CD8-positive, alpha-beta memory T cell (primary cell): ENCODE measurements at regions not wholly inside any gene's neighbourhood (a gene's known extent, or its start where the extent isn't known, plus 50 kb on each side); places are given as distances from the start of the nearest gene placed in this dataset.

ENCODE experiments used
- CTCF ChIA-PET: fragments of 350-600 bp; sonication (Branson Sonifier 250); formaldehyde crosslinking; loops from one replicate; lab custom pipeline; 2021; ENCODE audit warnings: antibody characterized with exemption; lab: Charles Lee
- POLR2A ChIA-PET: fragments of 350-600 bp; sonication (Branson Sonifier 250); formaldehyde crosslinking; loops from one replicate; lab custom pipeline; 2021; ENCODE audit warnings: antibody characterized with exemption; lab: Charles Lee
- DNase-seq, 5 donors: peaks; one replicate each; pipeline versions ENCODE4 v3.0.0 to v3.0.0-alpha.2; 2020 to 2022; ENCODE audit warnings: mixed read lengths in 1 of 5
- H3K27ac ChIP-seq: one replicate; pipeline ENCODE4 v1.7.0; 2013; ENCODE audit warnings: low read depth, mild to moderate bottlenecking, low read length, moderate library complexity
- H3K27me3 ChIP-seq: 2 replicates; pipeline ENCODE4 v1.7.0; 2013; ENCODE audit warnings: low read length, mild to moderate bottlenecking; ENCODE audit not compliant: insufficient read depth, poor library complexity, severe bottlenecking
- H3K36me3 ChIP-seq: 2 replicates; pipeline ENCODE4 v1.7.0; 2013; ENCODE audit warnings: mild to moderate bottlenecking, low read length, moderate library complexity; ENCODE audit not compliant: insufficient read depth
- H3K4me1 ChIP-seq: 2 replicates; pipeline ENCODE4 v1.7.0; 2013; ENCODE audit warnings: mild to moderate bottlenecking, low read length, moderate library complexity; ENCODE audit not compliant: insufficient read depth
- H3K4me3 ChIP-seq: 2 replicates; pipeline ENCODE4 v1.7.0; 2013; ENCODE audit warnings: mild to moderate bottlenecking, low read length
- H3K9me3 ChIP-seq: 2 replicates; pipeline ENCODE4 v1.7.0; 2013; ENCODE audit warnings: mild to moderate bottlenecking, low read length
- H3K27ac Mint-ChIP-seq, 8 donors: one replicate each; pipeline ENCODE4 v1.8.0; 2020 to 2021; ENCODE audit warnings: mixed read lengths in 8 of 8, mild to moderate bottlenecking in 6 of 8, inconsistent platforms in 3 of 8, moderate library complexity in 3 of 8
- H3K27me3 Mint-ChIP-seq, 2 donors: one replicate each; pipeline ENCODE4 v1.8.0; 2020 to 2021; ENCODE audit warnings: mixed read lengths in 2 of 2, mild to moderate bottlenecking in 1 of 2, moderate library complexity in 1 of 2
- H3K36me3 Mint-ChIP-seq, 3 donors: one replicate each; pipeline ENCODE4 v1.8.0; 2020 to 2021; ENCODE audit warnings: mixed read lengths in 3 of 3, inconsistent platforms in 1 of 3, mild to moderate bottlenecking in 1 of 3
- H3K4me1 Mint-ChIP-seq, 3 donors: one replicate each; pipeline ENCODE4 v1.8.0; 2020 to 2021; ENCODE audit warnings: mixed read lengths in 3 of 3, inconsistent platforms in 1 of 3, mild to moderate bottlenecking in 1 of 3
- H3K4me3 Mint-ChIP-seq, 7 donors: one replicate each; pipeline ENCODE4 v1.8.0; 2020 to 2021; ENCODE audit warnings: mixed read lengths in 7 of 7, mild to moderate bottlenecking in 6 of 7, moderate library complexity in 4 of 7, inconsistent platforms in 2 of 7
- H3K9me3 Mint-ChIP-seq, 5 donors: one replicate each; pipeline ENCODE4 v1.8.0; 2020 to 2022; ENCODE audit warnings: mixed read lengths in 5 of 5, mild to moderate bottlenecking in 3 of 5, moderate library complexity in 2 of 5, inconsistent platforms in 1 of 5

DNA sequence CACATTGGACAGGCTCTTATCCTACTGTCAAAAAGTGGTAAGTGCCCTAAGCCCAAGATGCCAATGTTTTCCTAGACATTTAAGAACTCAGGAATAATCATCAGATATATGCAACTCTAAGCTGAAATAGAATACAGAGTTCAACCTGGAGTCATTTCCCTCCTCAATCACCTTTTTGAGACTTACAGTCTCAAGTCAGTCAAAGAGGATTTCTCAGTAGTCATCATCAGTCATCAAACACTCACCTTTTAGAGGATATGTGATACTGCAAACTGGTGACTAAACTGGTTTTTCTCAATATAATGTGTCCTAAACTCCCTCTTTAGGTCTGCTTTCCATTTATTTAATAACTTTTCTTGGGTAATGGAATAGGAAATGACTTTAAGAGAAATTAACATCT lies 145.3 kb upstream of the ADAMTS5 start:
- DNase-seq, result no peak
- Histone ChIP-seq H3K4me1 (no peaks in the 10 kb centered on the region), H3K27me3 (no peaks in the 10 kb centered on the region), H3K9me3 (no peaks in the 10 kb centered on the region), H3K27ac (no peak overlapping the region), H3K4me3 (no peak overlapping the region), H3K36me3 (no peaks in the 10 kb centered on the region)
- H3K27me3 Mint-ChIP-seq, result no peaks in the 10 kb centered on the region
- H3K27ac Mint-ChIP-seq, result no peak overlapping the region
- ChIA-PET POLR2A (no interaction called here), CTCF (no interaction called here)
- H3K4me1 Mint-ChIP-seq, result no peaks in the 10 kb centered on the region
- no peak overlapping the region for H3K4me3 Mint-ChIP-seq
- H3K9me3 Mint-ChIP-seq, result peaks cover 0 to 9% (median 4%) of the 10 kb centered on the region in 5 donors
- no peaks in the 10 kb centered on the region for H3K36me3 Mint-ChIP-seq

DNA sequence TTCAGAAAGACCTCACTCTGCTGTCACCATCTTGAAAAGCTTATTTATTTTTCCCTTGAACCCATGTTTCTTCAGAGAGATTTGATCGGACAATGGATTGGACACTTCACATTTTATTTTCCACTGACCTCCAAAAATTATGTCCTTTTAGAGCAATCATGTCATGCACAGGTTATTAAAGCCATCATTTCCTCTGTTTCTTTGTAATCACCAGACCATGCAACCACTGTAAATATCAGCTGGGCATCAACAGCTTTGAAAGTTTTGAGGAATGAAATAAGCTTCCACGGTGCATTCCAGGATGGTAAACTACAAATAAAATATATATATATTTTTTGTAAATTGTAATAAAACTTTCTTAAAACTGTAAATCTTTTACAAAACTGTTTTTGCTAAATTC lies 144.1 kb upstream of the ADAMTS5 start:
- Histone ChIP-seq H3K27me3 (no peaks in the 10 kb centered on the region), H3K27ac (no peak overlapping the region), H3K4me3 (no peak overlapping the region), H3K4me1 (no peaks in the 10 kb centered on the region), H3K36me3 (no peaks in the 10 kb centered on the region), H3K9me3 (no peaks in the 10 kb centered on the region)
- Mint-ChIP-seq H3K27me3 (no peaks in the 10 kb centered on the region), H3K9me3 (peaks cover 0 to 9% (median 2%) of the 10 kb centered on the region in 5 donors), H3K4me3 (no peak overlapping the region), H3K36me3 (no peaks in the 10 kb centered on the region), H3K27ac (no peak overlapping the region), H3K4me1 (no peaks in the 10 kb centered on the region)
- POLR2A ChIA-PET, result no interaction called here
- DNase-seq, result no peak
- CTCF ChIA-PET, result no interaction called here

DNA sequence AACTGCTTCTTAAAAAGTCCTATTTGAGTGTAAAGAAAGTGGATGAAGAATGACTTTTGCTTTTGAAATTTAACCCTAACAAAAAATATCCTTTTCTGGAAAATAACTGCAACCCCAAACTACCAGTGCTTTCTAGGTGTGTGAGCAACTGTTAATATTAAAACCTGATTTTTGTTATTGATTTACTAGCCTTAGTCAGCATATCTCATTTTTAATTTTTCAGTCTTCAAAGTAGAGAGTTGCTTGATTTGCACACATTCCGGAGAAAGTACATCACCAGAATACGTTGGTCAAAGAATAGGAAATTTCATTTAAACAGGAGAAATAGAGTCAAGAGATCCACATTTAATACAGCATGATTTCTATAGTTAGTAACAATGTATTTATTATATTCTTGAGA lies 141.8 kb upstream of the ADAMTS5 start:
- no peaks in the 10 kb centered on the region for H3K36me3 Mint-ChIP-seq
- no peaks in the 10 kb centered on the region for H3K4me1 Mint-ChIP-seq
- H3K9me3 ChIP-seq, result no peaks in the 10 kb centered on the region
- H3K4me1 ChIP-seq, result no peaks in the 10 kb centered on the region
- no peak overlapping the region for H3K4me3 ChIP-seq
- no peaks in the 10 kb centered on the region for H3K36me3 ChIP-seq
- H3K4me3 Mint-ChIP-seq, result no peak overlapping the region
- DNase-seq, result no peak
- no peaks in the 10 kb centered on the region for H3K27me3 Mint-ChIP-seq
- H3K9me3 Mint-ChIP-seq, result peaks cover 0 to 9% (median 0%) of the 10 kb centered on the region in 5 donors
- POLR2A ChIA-PET, result no interaction called here
- H3K27ac Mint-ChIP-seq, result no peak overlapping the region
- CTCF ChIA-PET, result no interaction called here
- no peak overlapping the region for H3K27ac ChIP-seq
- no peaks in the 10 kb centered on the region for H3K27me3 ChIP-seq

DNA sequence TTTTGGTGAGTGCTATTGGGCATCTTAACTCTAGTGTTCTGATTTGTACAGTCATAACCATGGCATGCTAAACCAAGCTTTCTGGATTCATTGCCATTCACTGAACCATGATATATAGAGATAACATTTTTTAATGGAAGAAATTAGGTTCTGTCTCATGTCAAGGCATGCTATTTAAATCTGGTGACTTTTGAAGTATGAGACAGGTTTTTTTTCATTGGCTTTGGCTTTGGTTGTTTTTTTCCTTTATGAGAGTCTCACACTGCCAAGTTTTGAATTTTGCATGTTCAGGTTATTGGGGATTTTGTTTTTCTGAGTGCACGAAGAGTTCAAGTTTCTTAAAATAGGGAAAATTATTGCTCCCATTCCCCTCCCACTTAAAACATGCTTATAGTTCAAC lies 141.3 kb upstream of the ADAMTS5 start:
- ChIA-PET CTCF (no interaction called here), POLR2A (no interaction called here)
- Mint-ChIP-seq H3K9me3 (peaks cover 0 to 9% (median 0%) of the 10 kb centered on the region in 5 donors), H3K4me3 (no peak overlapping the region), H3K36me3 (no peaks in the 10 kb centered on the region), H3K4me1 (no peaks in the 10 kb centered on the region), H3K27me3 (no peaks in the 10 kb centered on the region), H3K27ac (no peak overlapping the region)
- DNase-seq, result no peak
- no peaks in the 10 kb centered on the region for H3K36me3 ChIP-seq
- no peak overlapping the region for H3K27ac ChIP-seq
- no peaks in the 10 kb centered on the region for H3K4me1 ChIP-seq
- no peak overlapping the region for H3K4me3 ChIP-seq
- no peaks in the 10 kb centered on the region for H3K27me3 ChIP-seq
- no peaks in the 10 kb centered on the region for H3K9me3 ChIP-seq

DNA sequence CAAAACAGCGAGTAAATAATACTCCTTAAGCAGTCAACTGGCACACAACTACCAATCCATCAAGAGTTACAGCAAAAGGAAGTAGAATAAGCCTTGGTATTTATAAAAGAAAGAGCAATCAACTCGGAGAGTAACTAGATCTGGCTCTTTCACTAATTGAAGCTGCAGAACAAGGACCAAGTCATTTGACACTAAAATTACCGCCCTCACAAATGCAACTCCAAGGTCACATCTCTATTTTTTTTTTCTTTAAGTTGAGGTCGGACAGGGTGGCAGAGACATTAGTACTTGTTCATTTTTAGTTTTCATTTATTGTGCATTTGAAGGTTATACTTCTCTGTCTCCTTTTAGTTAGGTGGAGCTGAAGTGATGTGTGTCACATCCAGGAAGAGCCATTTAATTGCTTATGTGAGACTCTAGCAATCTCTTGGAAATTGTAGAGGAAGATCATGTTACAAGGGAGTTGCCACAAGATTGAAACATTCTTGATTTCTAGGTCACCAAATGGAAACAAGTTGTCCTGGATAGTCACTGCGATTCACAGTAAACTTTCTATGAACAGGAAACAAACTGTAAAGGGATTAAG lies 138.1 kb upstream of the ADAMTS5 start:
- DNase-seq, result no peak
- CTCF ChIA-PET, result no interaction called here
- POLR2A ChIA-PET, result no interaction called here
- Histone ChIP-seq H3K27me3 (no peaks in the 10 kb centered on the region), H3K36me3 (no peaks in the 10 kb centered on the region), H3K4me1 (no peaks in the 10 kb centered on the region), H3K4me3 (no peak overlapping the region), H3K27ac (no peak overlapping the region), H3K9me3 (no peaks in the 10 kb centered on the region)
- Mint-ChIP-seq H3K36me3 (no peaks in the 10 kb centered on the region), H3K4me3 (no peak overlapping the region), H3K9me3 (peaks cover 0 to 15% (median 3%) of the 10 kb centered on the region in 5 donors), H3K27me3 (no peaks in the 10 kb centered on the region), H3K4me1 (no peaks in the 10 kb centered on the region), H3K27ac (no peak overlapping the region)

DNA sequence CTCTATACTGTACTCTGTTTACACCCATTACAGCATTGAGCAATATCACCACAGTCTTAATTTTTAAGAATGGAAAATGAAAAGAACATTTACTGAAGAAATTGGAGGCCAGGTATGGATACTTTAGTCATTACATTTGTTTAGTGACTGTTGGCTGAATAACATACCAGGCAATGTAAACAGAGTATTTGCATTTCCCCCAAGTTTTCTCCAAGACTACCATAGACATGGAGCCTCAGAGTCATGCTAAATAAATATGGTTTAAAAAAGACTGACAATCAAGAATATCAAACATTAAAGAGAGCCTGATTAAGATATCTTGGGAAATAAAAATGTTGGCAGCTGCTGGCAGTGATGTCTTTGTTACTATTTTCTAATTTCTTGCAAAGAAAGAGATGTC lies 136.9 kb upstream of the ADAMTS5 start:
- ChIA-PET POLR2A (no interaction called here), CTCF (no interaction called here)
- H3K27me3 ChIP-seq, result no peaks in the 10 kb centered on the region
- no peaks in the 10 kb centered on the region for H3K36me3 Mint-ChIP-seq
- no peaks in the 10 kb centered on the region for H3K36me3 ChIP-seq
- DNase-seq, result no peak
- no peaks in the 10 kb centered on the region for H3K27me3 Mint-ChIP-seq
- no peaks in the 10 kb centered on the region for H3K9me3 ChIP-seq
- H3K9me3 Mint-ChIP-seq, result peaks cover 0 to 13% (median 4%) of the 10 kb centered on the region in 5 donors
- no peaks in the 10 kb centered on the region for H3K4me1 Mint-ChIP-seq
- no peak overlapping the region for H3K27ac Mint-ChIP-seq
- no peak overlapping the region for H3K4me3 ChIP-seq
- no peak overlapping the region for H3K27ac ChIP-seq
- no peaks in the 10 kb centered on the region for H3K4me1 ChIP-seq
- H3K4me3 Mint-ChIP-seq, result no peak overlapping the region

DNA sequence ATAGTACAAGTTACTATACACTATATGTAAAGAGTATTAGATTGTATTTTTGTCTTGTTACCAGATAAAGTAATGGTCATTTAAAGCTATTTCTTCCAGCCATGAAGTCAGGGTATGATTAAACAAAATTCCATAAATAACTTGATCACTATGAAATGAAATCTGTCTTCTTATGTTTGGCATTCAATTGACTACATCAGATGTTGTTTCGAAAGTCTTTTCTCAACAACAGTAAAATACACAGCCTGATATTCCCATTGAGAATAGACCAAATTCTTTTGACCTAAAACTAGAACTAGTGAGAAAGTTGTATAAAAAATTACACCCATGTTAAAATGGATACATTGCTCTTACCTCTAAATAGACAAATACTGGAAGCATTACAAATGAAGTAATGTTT lies 134.6 kb upstream of the ADAMTS5 start:
- Histone ChIP-seq H3K27ac (no peak overlapping the region), H3K27me3 (no peaks in the 10 kb centered on the region), H3K36me3 (no peaks in the 10 kb centered on the region), H3K9me3 (no peaks in the 10 kb centered on the region), H3K4me3 (no peak overlapping the region), H3K4me1 (no peaks in the 10 kb centered on the region)
- no peak for DNase-seq
- H3K4me1 Mint-ChIP-seq, result no peaks in the 10 kb centered on the region
- H3K27me3 Mint-ChIP-seq, result no peaks in the 10 kb centered on the region
- H3K27ac Mint-ChIP-seq, result no peak overlapping the region
- ChIA-PET CTCF (no interaction called here), POLR2A (no interaction called here)
- H3K9me3 Mint-ChIP-seq, result peaks cover 0 to 30% (median 8%) of the 10 kb centered on the region in 5 donors
- H3K4me3 Mint-ChIP-seq, result no peak overlapping the region
- H3K36me3 Mint-ChIP-seq, result no peaks in the 10 kb centered on the region

DNA sequence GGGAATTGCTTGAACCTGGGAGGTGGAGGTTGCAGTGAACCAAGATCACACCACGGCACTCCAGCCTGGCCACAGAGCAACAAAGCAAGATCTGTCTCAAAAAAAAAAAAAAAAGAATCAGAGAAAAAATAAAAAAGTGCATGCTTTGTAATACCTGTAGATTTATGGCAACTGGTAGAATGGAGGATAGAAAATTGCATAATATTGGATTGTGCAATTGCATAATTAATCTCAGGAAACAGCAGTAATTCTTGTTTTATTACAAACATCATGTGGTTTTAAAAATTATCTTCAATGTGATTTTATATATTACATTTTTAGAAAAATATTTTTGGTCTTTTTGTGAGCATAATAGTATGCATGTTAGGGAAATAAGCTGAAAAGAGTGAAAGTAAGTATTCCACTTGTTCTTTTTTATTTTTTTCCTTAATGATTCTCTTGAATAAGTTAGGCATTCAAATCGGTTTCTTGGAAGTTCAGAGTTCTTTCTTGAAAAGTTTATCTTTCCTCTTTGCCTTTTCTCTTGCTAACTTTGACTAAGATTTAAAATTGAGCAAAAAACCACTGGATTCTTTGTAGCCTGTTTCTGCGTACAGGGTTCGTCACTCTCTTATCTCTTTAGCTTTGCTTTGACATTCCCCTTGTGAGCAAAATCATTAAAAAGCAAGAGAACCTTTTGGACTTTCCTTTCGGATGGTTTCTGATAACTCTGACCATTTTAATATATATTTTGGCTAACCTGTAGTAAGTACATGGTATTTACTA lies 127.5 kb upstream of the ADAMTS5 start:
- no peaks in the 10 kb centered on the region for H3K9me3 ChIP-seq
- Mint-ChIP-seq H3K36me3 (no peaks in the 10 kb centered on the region), H3K27ac (no peak overlapping the region), H3K27me3 (no peaks in the 10 kb centered on the region), H3K9me3 (peaks cover under 1 to 35% (median 10%) of the 10 kb centered on the region in 5 donors), H3K4me3 (no peak overlapping the region), H3K4me1 (no peaks in the 10 kb centered on the region)
- no peak overlapping the region for H3K27ac ChIP-seq
- H3K4me3 ChIP-seq, result no peak overlapping the region
- CTCF ChIA-PET, result no interaction called here
- no peaks in the 10 kb centered on the region for H3K4me1 ChIP-seq
- no peak for DNase-seq
- POLR2A ChIA-PET, result no interaction called here
- H3K36me3 ChIP-seq, result no peaks in the 10 kb centered on the region
- H3K27me3 ChIP-seq, result no peaks in the 10 kb centered on the region
